Activated naive CD8-positive, alpha-beta T cell (primary cell): ENCODE measurements at regions not wholly inside any gene's neighbourhood (a gene's known extent, or its start where the extent isn't known, plus 50 kb on each side); places are given as distances from the start of the nearest gene placed in this dataset.
"Not testable (repeated sequence)": the region's sequence is repeated elsewhere in the genome, so short reads cannot be mapped to it uniquely, and the experiment has no call there.

Experiments used
- H3K27ac Mint-ChIP-seq: one replicate; pipeline ENCODE4 v1.8.0; 2021; ENCODE audit warnings: mixed read lengths
- H3K27me3 Mint-ChIP-seq: one replicate; pipeline ENCODE4 v1.8.0; 2021; ENCODE audit warnings: mixed read lengths
- H3K36me3 Mint-ChIP-seq: one replicate; pipeline ENCODE4 v1.8.0; 2021; ENCODE audit warnings: mixed read lengths
- H3K4me1 Mint-ChIP-seq: one replicate; pipeline ENCODE4 v1.8.0; 2021; ENCODE audit warnings: low read depth, mixed read lengths
- H3K4me3 Mint-ChIP-seq: one replicate; pipeline ENCODE4 v1.8.0; 2021; ENCODE audit warnings: mild to moderate bottlenecking, mixed read lengths
- H3K9me3 Mint-ChIP-seq: one replicate; pipeline ENCODE4 v1.8.0; 2021; ENCODE audit warnings: low read depth, mixed read lengths

GRCh38 chr9:755454-756381 lies 85.8 kb upstream of the DMRT1 start:
- H3K27ac Mint-ChIP-seq = no peak overlapping the region
- H3K4me1 Mint-ChIP-seq = peaks cover 14% of the 10 kb centered on the region
- H3K4me3 Mint-ChIP-seq = no peak overlapping the region
- no peaks in the 10 kb centered on the region for H3K36me3 Mint-ChIP-seq
- no peaks in the 10 kb centered on the region for H3K27me3 Mint-ChIP-seq
- no peaks in the 10 kb centered on the region for H3K9me3 Mint-ChIP-seq

- Mint-ChIP-seq H3K4me3 (no peak overlapping the region), H3K27me3 (peaks cover 3% of the 10 kb centered on the region), H3K36me3 (no peaks in the 10 kb centered on the region), H3K4me1 (no peaks in the 10 kb centered on the region), H3K27ac (no peak overlapping the region), H3K9me3 (no peaks in the 10 kb centered on the region)
Observed at GRCh38 chr9:757246-757881, 84.1 kb upstream of the DMRT1 start.

GRCh38 chr9:758146-758545 lies 83.4 kb upstream of the DMRT1 start:
- Mint-ChIP-seq H3K36me3 (no peaks in the 10 kb centered on the region), H3K27me3 (peaks cover 4% of the 10 kb centered on the region), H3K27ac (no peak overlapping the region), H3K4me3 (no peak overlapping the region), H3K9me3 (no peaks in the 10 kb centered on the region), H3K4me1 (no peaks in the 10 kb centered on the region)

- Mint-ChIP-seq H3K9me3 (no peaks in the 10 kb centered on the region), H3K36me3 (no peaks in the 10 kb centered on the region), H3K4me1 (no peaks in the 10 kb centered on the region), H3K27ac (no peak overlapping the region), H3K27me3 (peaks cover 4% of the 10 kb centered on the region), H3K4me3 (no peak overlapping the region)
Observed at GRCh38 chr9:759541-759940, 82.0 kb upstream of the DMRT1 start.

- H3K9me3 Mint-ChIP-seq = no peaks in the 10 kb centered on the region
Observed at GRCh38 chr9:759983-760736, 81.3 kb upstream of the DMRT1 start.

GRCh38 chr9:761176-761792 lies 80.2 kb upstream of the DMRT1 start:
- Mint-ChIP-seq H3K27ac (no peak overlapping the region), H3K9me3 (no peaks in the 10 kb centered on the region), H3K36me3 (no peaks in the 10 kb centered on the region), H3K4me1 (no peaks in the 10 kb centered on the region), H3K27me3 (peaks cover 5% of the 10 kb centered on the region), H3K4me3 (no peak overlapping the region)

More at GRCh38 chr9:759983-760736, 81.3 kb upstream of the DMRT1 start:
- no peak overlapping the region for H3K27ac Mint-ChIP-seq
- H3K27me3 Mint-ChIP-seq = peaks cover 5% of the 10 kb centered on the region
- H3K36me3 Mint-ChIP-seq = no peaks in the 10 kb centered on the region
- no peak overlapping the region for H3K4me3 Mint-ChIP-seq
- no peaks in the 10 kb centered on the region for H3K4me1 Mint-ChIP-seq

- peaks cover 5% of the 10 kb centered on the region for H3K27me3 Mint-ChIP-seq
- H3K4me3 Mint-ChIP-seq = no peak overlapping the region
- no peaks in the 10 kb centered on the region for H3K9me3 Mint-ChIP-seq
- H3K4me1 Mint-ChIP-seq = no peaks in the 10 kb centered on the region
- no peak overlapping the region for H3K27ac Mint-ChIP-seq
- no peaks in the 10 kb centered on the region for H3K36me3 Mint-ChIP-seq
Observed at GRCh38 chr9:761793-762560, 79.5 kb upstream of the DMRT1 start.

GRCh38 chr9:763692-764091 lies 77.8 kb upstream of the DMRT1 start:
- Mint-ChIP-seq H3K27ac (no peak overlapping the region), H3K36me3 (no peaks in the 10 kb centered on the region), H3K9me3 (no peaks in the 10 kb centered on the region)

DNA sequence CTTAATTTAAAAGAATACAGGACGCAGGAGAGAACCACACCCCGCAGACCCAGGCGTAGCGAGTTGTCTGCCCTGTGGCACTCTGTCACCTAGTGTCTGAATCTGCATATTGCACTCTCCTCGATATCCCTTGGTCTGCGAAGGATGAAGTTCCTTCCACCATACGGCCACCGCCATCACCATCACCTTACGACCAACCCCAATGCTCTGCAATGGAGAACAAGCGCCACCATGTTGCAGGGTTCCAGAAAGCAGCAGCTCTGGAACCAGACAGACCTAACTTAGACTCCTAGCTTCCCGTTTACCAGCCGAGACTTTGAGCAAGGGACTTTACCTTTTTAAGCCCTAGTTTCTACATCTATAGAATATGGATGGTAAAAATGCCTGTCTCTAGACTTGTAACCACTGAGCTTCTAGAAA lies 77.4 kb upstream of the DMRT1 start:
- Mint-ChIP-seq H3K36me3 (no peaks in the 10 kb centered on the region), H3K27me3 (peaks cover 12% of the 10 kb centered on the region), H3K4me1 (no peaks in the 10 kb centered on the region), H3K27ac (no peak overlapping the region), H3K4me3 (no peak overlapping the region), H3K9me3 (no peaks in the 10 kb centered on the region)

More at GRCh38 chr9:763692-764091, 77.8 kb upstream of the DMRT1 start:
- Mint-ChIP-seq H3K4me3 (no peak overlapping the region), H3K4me1 (no peaks in the 10 kb centered on the region), H3K27me3 (peaks cover 11% of the 10 kb centered on the region)

- H3K36me3 Mint-ChIP-seq = no peaks in the 10 kb centered on the region
- H3K9me3 Mint-ChIP-seq = no peaks in the 10 kb centered on the region
- no peak overlapping the region for H3K27ac Mint-ChIP-seq
- no peaks in the 10 kb centered on the region for H3K4me1 Mint-ChIP-seq
- H3K27me3 Mint-ChIP-seq = peaks cover 12% of the 10 kb centered on the region
- no peak overlapping the region for H3K4me3 Mint-ChIP-seq
Observed at GRCh38 chr9:764986-765385, 76.5 kb upstream of the DMRT1 start.

DNA sequence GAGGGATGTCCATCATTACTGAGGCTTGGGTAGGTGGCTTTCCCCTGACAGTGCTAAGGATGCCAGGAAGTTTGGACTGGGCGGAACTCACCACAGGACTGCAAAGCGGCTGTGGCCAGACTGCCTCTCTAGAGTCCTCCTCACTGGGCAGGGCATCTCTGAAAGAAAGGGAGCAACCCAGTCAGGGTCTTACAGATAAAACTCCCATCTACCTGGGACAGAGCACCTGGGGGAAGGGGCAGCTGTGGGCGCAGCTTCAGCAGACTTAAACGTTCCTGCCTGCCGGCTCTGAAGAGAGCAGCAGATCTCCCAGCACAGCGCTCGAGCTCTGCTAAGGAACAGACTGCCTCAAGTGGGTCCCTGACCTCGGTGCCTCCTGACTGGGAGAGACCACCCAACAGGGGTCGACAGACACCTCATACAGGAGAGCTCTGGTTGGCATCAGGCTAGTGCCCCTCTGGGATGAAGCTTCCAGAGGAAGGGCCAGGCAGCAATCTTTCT lies 74.4 kb upstream of the DMRT1 start:
- not testable (repeated sequence) for H3K4me3 Mint-ChIP-seq, H3K4me1 Mint-ChIP-seq, H3K27ac Mint-ChIP-seq, H3K36me3 Mint-ChIP-seq, H3K9me3 Mint-ChIP-seq
- peaks cover 13% of the 10 kb centered on the region for H3K27me3 Mint-ChIP-seq

DNA sequence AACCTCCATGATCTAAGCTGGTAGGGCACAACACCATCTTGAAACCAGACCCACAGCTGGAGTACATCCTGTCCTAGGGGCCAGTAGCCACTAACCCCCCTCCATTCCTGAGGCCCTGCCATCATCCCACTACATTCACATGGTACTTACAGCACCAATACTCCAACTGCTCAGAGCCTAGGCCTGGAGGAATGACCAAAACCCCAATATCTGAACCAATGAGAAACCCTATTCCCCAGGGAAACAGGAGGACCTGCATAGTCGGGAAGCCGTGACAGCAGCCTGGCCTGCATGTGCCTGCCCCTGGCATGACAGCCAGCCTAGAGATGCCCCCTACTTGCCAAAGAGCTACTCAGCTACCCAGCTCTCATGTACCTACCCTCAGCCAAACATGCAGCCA lies 65.4 kb upstream of the DMRT1 start:
- Mint-ChIP-seq H3K36me3 (peaks cover 3% of the 10 kb centered on the region), H3K27ac (no peak overlapping the region), H3K4me1 (no peaks in the 10 kb centered on the region), H3K4me3 (no peak overlapping the region), H3K27me3 (peaks cover 3% of the 10 kb centered on the region), H3K9me3 (peaks cover 7% of the 10 kb centered on the region)

GRCh38 chr9:777978-778377 lies 63.5 kb upstream of the DMRT1 start:
- H3K36me3 Mint-ChIP-seq = peaks cover 3% of the 10 kb centered on the region
- no peak overlapping the region for H3K4me3 Mint-ChIP-seq
- H3K27ac Mint-ChIP-seq = no peak overlapping the region
- no peaks in the 10 kb centered on the region for H3K4me1 Mint-ChIP-seq
- H3K9me3 Mint-ChIP-seq = peaks cover 7% of the 10 kb centered on the region
- H3K27me3 Mint-ChIP-seq = peaks cover 3% of the 10 kb centered on the region

DNA sequence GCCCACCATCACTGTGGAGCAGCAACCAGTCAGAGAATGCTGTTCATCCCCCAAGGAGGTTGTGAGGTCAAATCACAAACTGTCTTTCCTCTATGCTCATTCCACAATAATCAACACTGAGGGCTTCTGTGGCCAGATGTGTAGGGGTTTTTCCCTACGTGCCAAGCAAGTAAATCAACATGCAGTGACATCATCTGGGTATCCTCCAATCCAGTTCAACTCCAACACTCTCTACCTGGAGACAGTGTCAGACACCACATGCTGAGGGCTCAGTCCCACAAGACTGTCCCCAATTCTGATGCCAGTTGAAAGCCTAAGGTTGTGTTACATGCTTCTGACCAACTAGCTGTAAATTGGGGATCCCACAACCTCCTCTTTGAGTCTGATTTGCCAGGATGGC lies 57.3 kb upstream of the DMRT1 start:
- H3K9me3 Mint-ChIP-seq = no peaks in the 10 kb centered on the region
- H3K4me3 Mint-ChIP-seq = no peak overlapping the region
- no peaks in the 10 kb centered on the region for H3K36me3 Mint-ChIP-seq
- no peak overlapping the region for H3K27ac Mint-ChIP-seq
- H3K27me3 Mint-ChIP-seq = peaks cover 1% of the 10 kb centered on the region
- H3K4me1 Mint-ChIP-seq = no peaks in the 10 kb centered on the region
